ENCODE measurements at regions not wholly inside any gene's neighbourhood (a gene's known extent, or its start where the extent isn't known, plus 50 kb on each side); places are given as distances from the start of the nearest gene placed in this dataset.
A peak's percentile ranks its signal among the peaks of the same experiment; 100 is the strongest.

- Histone ChIP-seq H3K27ac (ENCODE audit: low read depth in 2 of 2, low read length in 1 of 2) (peak overlapping the region; percentile 99), H2AFZ (ENCODE audit: low read depth) (no peak overlapping the region), H3K9me3 (no peaks in the 10 kb centered on the region), H3K4me2 (peak overlapping the region; percentile 83), H3K36me3 (replicated peaks in 1 of 2; ENCODE audit: control insufficient read depth in 1 of 2, insufficient read depth in 2 of 2, low read length in 1 of 2) (no peaks in the 10 kb centered on the region), H3K9ac (peak overlapping the region; percentile 96), H3K9me2 (no peaks in the 10 kb centered on the region), H3K27me3 (ENCODE audit: insufficient read depth) (no peaks in the 10 kb centered on the region), H4K20me1 (ENCODE audit: insufficient read depth) (no peaks in the 10 kb centered on the region), H3K4me1 (ENCODE audit: control insufficient read depth in 1 of 2, insufficient read depth in 2 of 2, low read depth in 1 of 2, low read length in 1 of 2) (peaks cover 29 to 56% of the 10 kb centered on the region in 2 experiments), H3K4me3 (ENCODE audit: low read depth in 2 of 2, low read length in 1 of 2) (peak overlapping the region in 1 of 2 experiments; percentile 50; a peak in 2 of 4 replicates), H3K79me2 (ENCODE audit: insufficient read depth) (no peaks in the 10 kb centered on the region), H3F3A (replicated peaks; ENCODE audit: insufficient read depth) (peaks cover 28% of the 10 kb centered on the region)
- 35% methylated on average over 12 of the region's 15 CpGs for WGBS (ENCODE audit: low lambda C conversion rate)
- ChIA-PET POLR2A (interaction anchor here (0.7 to 1.3 kb wide), 6 partner anchors 11 to 96 kb away, joined by 3 to 10 read pairs (median 4); no protein-coding TSS in a partner anchor), CTCF (interaction anchor here (0.6 to 3.0 kb wide), 38 partner anchors 9 to 927 kb away, joined by 3 to 18 read pairs (median 3); no protein-coding TSS in a partner anchor)
- TF ChIP-seq RXRA (IDR thresholded peaks at IDR 0.05; ENCODE audit: borderline replicate concordance, low read depth) (no peak; the same call in 1 of the 2 replicates), YY1 (IDR thresholded peaks at IDR 0.05; ENCODE audit: low read depth) (no peak), REST (IDR thresholded peaks at IDR 0.05; ENCODE audit: low read depth, low read length) (0 out of 2 replicates have a peak, but pooled peaks have one; percentile 20), MEF2A (IDR thresholded peaks at IDR 0.05; ENCODE audit: borderline replicate concordance, low read depth) (no peak), SMC3 (IDR thresholded peaks at IDR 0.05; ENCODE audit: low read depth, low read length) (peak; percentile 33), POLR2AphosphoS5 (IDR thresholded peaks at IDR 0.05; ENCODE audit: low read depth, low read length) (no peak), JUND (IDR thresholded peaks at IDR 0.05) (no peak; the same call in 1 of the 2 replicates), RAD21 (IDR thresholded peaks at IDR 0.05; ENCODE audit: low read length) (peak; percentile 48), SIN3A (IDR thresholded peaks at IDR 0.05; ENCODE audit: borderline replicate concordance, low read depth, low read length) (no peak), MXI1 (IDR thresholded peaks at IDR 0.05; ENCODE audit: low read depth, low read length) (peak; percentile 29; the same call in 1 of the 2 replicates), USF1 (IDR thresholded peaks at IDR 0.05; ENCODE audit: borderline replicate concordance, low read depth) (peak; percentile 71; the same call in 1 of the 2 replicates), CHD2 (IDR thresholded peaks at IDR 0.05; ENCODE audit: low read length, partially characterized antibody) (no peak), FOSL2 (IDR thresholded peaks at IDR 0.05; ENCODE audit: borderline replicate concordance, low read depth) (peak; percentile 57; the same call in 1 of the 2 replicates), MAX (IDR thresholded peaks at IDR 0.05; ENCODE audit: low read depth) (peak; percentile 81), RFX5 (IDR thresholded peaks at IDR 0.05; ENCODE audit: low read length) (no peak), NFIC (IDR thresholded peaks at IDR 0.05; ENCODE audit: borderline replicate concordance) (no peak), CTCF (IDR thresholded peaks at IDR 0.05) (peak; percentile 75)
- peak; percentile 70 for DNase-seq
Measured at GRCh38 chr10:78974617-78975317, 94.0 kb upstream of the ZMIZ1 start.
